Activated T-helper 2 cell treated with anti-CD3 and anti-CD28 coated beads, Interferon-gamma antibody, Interleukin-2, Interleukin-4, amounts not matched to agents 10 μg/mL and 5 μg/mL and 100 μg/mL, durations not matched to agents 14 hours and 24 hours and 36 hours (primary cell): ENCODE measurements at regions not wholly inside any gene's neighbourhood (a gene's known extent, or its start where the extent isn't known, plus 50 kb on each side); places are given as distances from the start of the nearest gene placed in this dataset.
A peak's percentile ranks its signal among the peaks of the same experiment; 100 is the strongest.
"Not testable (repeated sequence)": the region's sequence is repeated elsewhere in the genome, so short reads cannot be mapped to it uniquely, and the experiment has no call there.

Experiments
- DNase-seq: peaks from one replicate; pipeline ENCODE4 v3.0.0; 2021; ENCODE audit warnings: low spot score
- H3K27ac Mint-ChIP-seq: one replicate; pipeline ENCODE4 v1.8.0; 2021; ENCODE audit warnings: mixed read lengths
- H3K27me3 Mint-ChIP-seq: one replicate; pipeline ENCODE4 v1.8.0; 2021; ENCODE audit warnings: low read depth, mixed read lengths
- H3K36me3 Mint-ChIP-seq: one replicate; pipeline ENCODE4 v1.8.0; 2021; ENCODE audit warnings: low read depth, mixed read lengths
- H3K4me1 Mint-ChIP-seq: one replicate; pipeline ENCODE4 v1.8.0; 2021; ENCODE audit warnings: low read depth, mixed read lengths
- H3K4me3 Mint-ChIP-seq: one replicate; pipeline ENCODE4 v1.8.0; 2021; ENCODE audit warnings: low read depth, mild to moderate bottlenecking, moderate library complexity, mixed read lengths
- H3K9me3 Mint-ChIP-seq: one replicate; pipeline ENCODE4 v1.8.0; 2021; ENCODE audit warnings: mixed read lengths
- intact Hi-C: fragments of 100-400 bp; cut with micrococcal nuclease; formaldehyde crosslinking; loops from one replicate; pipeline ENCODE4 v1.15.1; 2023

- Mint-ChIP-seq H3K27me3 (no peaks in the 10 kb centered on the region), H3K4me3 (no peak overlapping the region), H3K4me1 (no peaks in the 10 kb centered on the region), H3K9me3 (peaks cover 5% of the 10 kb centered on the region), H3K27ac (no peak overlapping the region), H3K36me3 (no peaks in the 10 kb centered on the region)
- intact Hi-C loops, result no loop called here
- no peak for DNase-seq
These were observed 1007.1 kb upstream of the ACO1 start for GRCh38 chr9:31377358-31377757.

- H3K9me3 Mint-ChIP-seq, result no peaks in the 10 kb centered on the region
- intact Hi-C loops, result no loop called here
- no peak overlapping the region for H3K27ac Mint-ChIP-seq
- peaks cover 11% of the 10 kb centered on the region for H3K4me1 Mint-ChIP-seq
- no peak for DNase-seq
- no peak overlapping the region for H3K4me3 Mint-ChIP-seq
- no peaks in the 10 kb centered on the region for H3K27me3 Mint-ChIP-seq
- no peaks in the 10 kb centered on the region for H3K36me3 Mint-ChIP-seq
These were observed 995.8 kb upstream of the ACO1 start for GRCh38 chr9:31388660-31389059.

GRCh38 chr9:31389075-31389474 is 995.4 kb upstream of the ACO1 start:
- H3K27ac Mint-ChIP-seq, result no peak overlapping the region
- H3K4me3 Mint-ChIP-seq, result no peak overlapping the region
- intact Hi-C loops, result no loop called here
- no peak for DNase-seq
- no peaks in the 10 kb centered on the region for H3K27me3 Mint-ChIP-seq
- peaks cover 11% of the 10 kb centered on the region for H3K4me1 Mint-ChIP-seq
- no peaks in the 10 kb centered on the region for H3K36me3 Mint-ChIP-seq
- H3K9me3 Mint-ChIP-seq, result no peaks in the 10 kb centered on the region

- Mint-ChIP-seq H3K27ac (peak overlapping the region; percentile 49), H3K36me3 (no peaks in the 10 kb centered on the region), H3K4me3 (peak overlapping the region; percentile 2), H3K9me3 (no peaks in the 10 kb centered on the region), H3K4me1 (peaks cover 11% of the 10 kb centered on the region), H3K27me3 (no peaks in the 10 kb centered on the region)
- intact Hi-C loops, result no loop called here
- DNase-seq, result no peak
These were observed 993.9 kb upstream of the ACO1 start for GRCh38 chr9:31390403-31391025.

GRCh38 chr9:31393240-31393639 is 991.2 kb upstream of the ACO1 start:
- Mint-ChIP-seq H3K27me3 (no peaks in the 10 kb centered on the region), H3K36me3 (no peaks in the 10 kb centered on the region), H3K27ac (no peak overlapping the region), H3K4me1 (peaks cover 11% of the 10 kb centered on the region), H3K4me3 (no peak overlapping the region), H3K9me3 (no peaks in the 10 kb centered on the region)
- DNase-seq, result no peak
- intact Hi-C loops, result no loop called here

- Mint-ChIP-seq H3K4me3 (no peak overlapping the region), H3K4me1 (peaks cover 11% of the 10 kb centered on the region), H3K36me3 (no peaks in the 10 kb centered on the region), H3K27ac (no peak overlapping the region), H3K9me3 (no peaks in the 10 kb centered on the region), H3K27me3 (no peaks in the 10 kb centered on the region)
- intact Hi-C loops, result no loop called here
- no peak for DNase-seq
These were observed 990.4 kb upstream of the ACO1 start for GRCh38 chr9:31394015-31394473.

- no peaks in the 10 kb centered on the region for H3K4me1 Mint-ChIP-seq
- intact Hi-C loops, result no loop called here
- peaks cover 14% of the 10 kb centered on the region for H3K9me3 Mint-ChIP-seq
- no peak overlapping the region for H3K27ac Mint-ChIP-seq
- DNase-seq, result no peak
- H3K4me3 Mint-ChIP-seq, result no peak overlapping the region
- H3K27me3 Mint-ChIP-seq, result no peaks in the 10 kb centered on the region
- H3K36me3 Mint-ChIP-seq, result no peaks in the 10 kb centered on the region
These were observed 972.4 kb upstream of the ACO1 start for GRCh38 chr9:31412081-31412480.

- Mint-ChIP-seq H3K4me1 (no peaks in the 10 kb centered on the region), H3K27me3 (no peaks in the 10 kb centered on the region)
These were observed 969.3 kb upstream of the ACO1 start for GRCh38 chr9:31415164-31415563.

GRCh38 chr9:31418419-31418818 is 966.0 kb upstream of the ACO1 start:
- no peaks in the 10 kb centered on the region for H3K27me3 Mint-ChIP-seq
- no peaks in the 10 kb centered on the region for H3K36me3 Mint-ChIP-seq
- no peaks in the 10 kb centered on the region for H3K4me1 Mint-ChIP-seq
- H3K9me3 Mint-ChIP-seq, result no peaks in the 10 kb centered on the region
- intact Hi-C loops, result no loop called here
- no peak overlapping the region for H3K27ac Mint-ChIP-seq
- no peak overlapping the region for H3K4me3 Mint-ChIP-seq
- DNase-seq, result no peak

More at GRCh38 chr9:31415164-31415563, 969.3 kb upstream of the ACO1 start:
- Mint-ChIP-seq H3K27ac (no peak overlapping the region), H3K4me3 (no peak overlapping the region), H3K36me3 (no peaks in the 10 kb centered on the region), H3K9me3 (peaks cover 12% of the 10 kb centered on the region)
- no peak for DNase-seq
- intact Hi-C loops, result no loop called here

GRCh38 chr9:31443630-31444457 is 940.6 kb upstream of the ACO1 start:
- H3K4me1 Mint-ChIP-seq, H3K4me3 Mint-ChIP-seq, H3K36me3 Mint-ChIP-seq, H3K27me3 Mint-ChIP-seq, DNase-seq, H3K27ac Mint-ChIP-seq, H3K9me3 Mint-ChIP-seq, intact Hi-C loops: not testable (repeated sequence)

GRCh38 chr9:31445357-31445756 is 939.1 kb upstream of the ACO1 start:
- no peak overlapping the region for H3K27ac Mint-ChIP-seq
- intact Hi-C loops, result no loop called here
- DNase-seq, result no peak
- peaks cover 4% of the 10 kb centered on the region for H3K4me1 Mint-ChIP-seq
- H3K36me3 Mint-ChIP-seq, result no peaks in the 10 kb centered on the region
- H3K27me3 Mint-ChIP-seq, result no peaks in the 10 kb centered on the region
- no peaks in the 10 kb centered on the region for H3K9me3 Mint-ChIP-seq
- no peak overlapping the region for H3K4me3 Mint-ChIP-seq

GRCh38 chr9:31445960-31446359 is 938.5 kb upstream of the ACO1 start:
- H3K4me3 Mint-ChIP-seq, result no peak overlapping the region
- no peaks in the 10 kb centered on the region for H3K9me3 Mint-ChIP-seq
- intact Hi-C loops, result no loop called here

GRCh38 chr9:31467075-31467474 is 917.4 kb upstream of the ACO1 start:
- no peak for DNase-seq
- Mint-ChIP-seq H3K9me3 (peaks cover 13% of the 10 kb centered on the region), H3K27me3 (no peaks in the 10 kb centered on the region), H3K27ac (no peak overlapping the region), H3K4me3 (no peak overlapping the region), H3K4me1 (no peaks in the 10 kb centered on the region), H3K36me3 (no peaks in the 10 kb centered on the region)
- intact Hi-C loops, result no loop called here

More at GRCh38 chr9:31445960-31446359, 938.5 kb upstream of the ACO1 start:
- DNase-seq, result no peak
- Mint-ChIP-seq H3K27me3 (no peaks in the 10 kb centered on the region), H3K27ac (no peak overlapping the region), H3K36me3 (no peaks in the 10 kb centered on the region), H3K4me1 (peaks cover 4% of the 10 kb centered on the region)
